T-helper 2 cell (primary cell): ENCODE measurements at regions not wholly inside any gene's neighbourhood (a gene's known extent, or its start where the extent isn't known, plus 50 kb on each side); places are given as distances from the start of the nearest gene placed in this dataset.
"Not testable (repeated sequence)": the region's sequence is repeated elsewhere in the genome, so short reads cannot be mapped to it uniquely, and the experiment has no call there.

ENCODE experiments used
- DNase-seq, 5 experiments: peaks; one replicate each; pipeline versions ENCODE4 v3.0.0 to v3.0.0-alpha.2; 2012 to 2022

- not testable (repeated sequence) for DNase-seq
These were observed 635.0 kb downstream of the RPIA start for GRCh38 chr2:89326455-89326854.

GRCh38 chr2:89328790-89329189 lies 637.3 kb downstream of the RPIA start:
- not testable (repeated sequence) for DNase-seq
